B cell (primary cell): ENCODE measurements at regions not wholly inside any gene's neighbourhood (a gene's known extent, or its start where the extent isn't known, plus 50 kb on each side); places are given as distances from the start of the nearest gene placed in this dataset.

Source experiments
- ATAC-seq: fragments of 200-7000 bp; cut with Tn5 transposase; one replicate; pipeline ENCODE4 v1.10.0; 2021; ENCODE audit warnings: low read depth, mild to moderate bottlenecking, moderate number of reproducible peaks, moderate library complexity
- CTCF ChIA-PET: fragments of 350-600 bp; sonication (Branson Sonifier 250); formaldehyde crosslinking; loops from one replicate; lab custom pipeline; 2021; ENCODE audit warnings: antibody characterized with exemption, inconsistent platforms; lab: Charles Lee
- POLR2A ChIA-PET: fragments of 350-600 bp; sonication (Branson Sonifier 250); formaldehyde crosslinking; loops from one replicate; lab custom pipeline; 2021; ENCODE audit warnings: antibody characterized with exemption; lab: Charles Lee
- DNase-seq: peaks from one replicate; pipeline ENCODE4 v3.0.0; 2013
- H2AFZ ChIP-seq: 2 replicates; pipeline ENCODE4 v1.6.1; 2012; ENCODE audit warnings: mild to moderate bottlenecking, low read depth, low read length; ENCODE audit not compliant: insufficient read depth, poor library complexity, severe bottlenecking
- H3K27ac ChIP-seq, 2 donors: 1 replicate in 1 of 2; 2 replicates in 1 of 2; pipeline ENCODE4 v1.5.1; 2012 to 2013; ENCODE audit warnings: low read length in 2 of 2, mild to moderate bottlenecking in 2 of 2, moderate library complexity in 1 of 2
- H3K27me3 ChIP-seq, 4 experiments: fragments of 200-600 bp in 1 of 4; sonication (generic) in 1 of 4; replicated peaks in 1 of 4; 1 replicate in 2 of 4; 2 replicates in 2 of 4; pipeline versions ENCODE4 v1.6.1 to v1.7.0; 2013 to 2016; ENCODE audit warnings: low read length in 3 of 4, mild to moderate bottlenecking in 2 of 4, mixed read lengths in 1 of 4, moderate library complexity in 1 of 4; ENCODE audit not compliant: insufficient read depth in 4 of 4, control insufficient read depth in 3 of 4; ENCODE audit errors: control extremely low read depth in 1 of 4
- H3K36me3 ChIP-seq, 2 experiments: replicated peaks in 1 of 2; 1 replicate in 1 of 2; 2 replicates in 1 of 2; pipeline versions ENCODE4 v1.6.1 to v1.7.1; 2013; ENCODE audit warnings: low read length in 1 of 2; ENCODE audit not compliant: insufficient read depth in 2 of 2, control insufficient read depth in 1 of 2; ENCODE audit errors: control extremely low read depth in 1 of 2, extremely low read depth in 1 of 2
- H3K4me1 ChIP-seq, 2 donors: fragments of 200-600 bp in 1 of 2; sonication (generic) in 1 of 2; 1 replicate in 1 of 2; 2 replicates in 1 of 2; pipeline versions ENCODE4 v1.5.1 to v1.6.1; 2013 to 2017; ENCODE audit warnings: low read length in 2 of 2; ENCODE audit not compliant: control insufficient read depth in 2 of 2, insufficient read depth in 2 of 2
- H3K4me2 ChIP-seq: replicated peaks from 2 replicates; pipeline ENCODE3; 2012; ENCODE audit warnings: mild to moderate bottlenecking, low read depth, low read length; ENCODE audit not compliant: poor library complexity, severe bottlenecking
- H3K4me3 ChIP-seq, 5 experiments: fragments of 200-600 bp in 1 of 5; sonication (generic) in 1 of 5; 1 replicate in 3 of 5; 2 replicates in 2 of 5; pipeline versions ENCODE4 v1.5.1 to v1.7.0; 2011 to 2016; ENCODE audit warnings: low read length in 4 of 5, mild to moderate bottlenecking in 4 of 5, low read depth in 2 of 5, control low read depth in 1 of 5, moderate library complexity in 1 of 5; ENCODE audit not compliant: insufficient read depth in 1 of 5; ENCODE audit errors: control extremely low read depth in 1 of 5, extremely low read depth in 1 of 5
- H3K79me2 ChIP-seq: fragments of 200-600 bp; sonication (generic); one replicate; pipeline ENCODE4 v1.6.0; 2016; ENCODE audit warnings: low read length; ENCODE audit not compliant: control insufficient read depth, insufficient read depth
- H3K9ac ChIP-seq: fragments of 200-600 bp; sonication (generic); 2 replicates; pipeline ENCODE4 v1.6.1; 2017; ENCODE audit warnings: mild to moderate bottlenecking, low read length, moderate library complexity
- H3K9me3 ChIP-seq, 3 donors: one replicate each; pipeline versions ENCODE4 v1.6.1 to v1.7.1; 2013; ENCODE audit warnings: low read length in 2 of 3; ENCODE audit not compliant: control insufficient read depth in 2 of 3, insufficient read depth in 1 of 3; ENCODE audit errors: control extremely low read depth in 1 of 3
- H4K20me1 ChIP-seq: 2 replicates; pipeline ENCODE4 v1.6.0; 2012; ENCODE audit warnings: mild to moderate bottlenecking, low read length; ENCODE audit not compliant: insufficient read depth, control insufficient read depth, poor library complexity, severe bottlenecking
- H3K27ac Mint-ChIP-seq: one replicate; pipeline ENCODE4 v1.8.0; 2021; ENCODE audit warnings: mixed read lengths
- H3K27me3 Mint-ChIP-seq: one replicate; pipeline ENCODE4 v1.8.0; 2021; ENCODE audit warnings: mixed read lengths
- H3K4me1 Mint-ChIP-seq: one replicate; pipeline ENCODE4 v1.8.0; 2021; ENCODE audit warnings: mixed read lengths
- H3K4me3 Mint-ChIP-seq: one replicate; pipeline ENCODE4 v1.8.0; 2021; ENCODE audit warnings: mixed read lengths
- H3K9me3 Mint-ChIP-seq: one replicate; pipeline ENCODE4 v1.8.0; 2022; ENCODE audit warnings: mixed read lengths; ENCODE audit not compliant: insufficient read depth
- CTCF ChIP-seq: fragments of 200-600 bp; IDR thresholded peaks from one replicate; pipeline ENCODE4 v1.8.0; 2022; ENCODE audit warnings: antibody characterized with exemption, mild to moderate bottlenecking
- EZH2 ChIP-seq: IDR thresholded peaks from 2 replicates; pipeline ENCODE4 v1.6.1; 2012; ENCODE audit warnings: borderline replicate concordance, low read depth, mild to moderate bottlenecking, moderate library complexity, low read length; ENCODE audit not compliant: insufficient read depth, poor library complexity, severe bottlenecking
- WGBS: methylation state at CpG from one replicate; pipeline ENCODE4 v1.1.5; 2013; ENCODE audit warnings: missing lambda C conversion rate; ENCODE audit not compliant: insufficient coverage; 5-methylcytosine and 5-hydroxymethylcytosine counted together
- intact Hi-C: fragments of 100-400 bp; cut with micrococcal nuclease; formaldehyde crosslinking; loops from one replicate; pipeline ENCODE4 v1.10.0; 2022

- Mint-ChIP-seq H3K27me3 (no peaks in the 10 kb centered on the region), H3K27ac (no peak overlapping the region), H3K4me1 (peaks cover 7% of the 10 kb centered on the region), H3K4me3 (no peak overlapping the region), H3K9me3 (peaks cover 4% of the 10 kb centered on the region)
- TF ChIP-seq EZH2 (no peak), CTCF (no peak)
- WGBS = no CpG with 5 or more reads among the region's 2 CpGs
- ChIA-PET CTCF (no interaction called here), POLR2A (no interaction called here)
- intact Hi-C loops = no loop called here
- Histone ChIP-seq H3K36me3 (no peaks in the 10 kb centered on the region), H3K27ac (no peak overlapping the region), H4K20me1 (no peaks in the 10 kb centered on the region), H3K27me3 (no peaks in the 10 kb centered on the region), H3K9me3 (peaks cover 0 to 7% (median 4%) of the 10 kb centered on the region in 3 donors), H3K79me2 (no peaks in the 10 kb centered on the region), H3K4me3 (no peak overlapping the region), H3K9ac (no peak overlapping the region), H3K4me2 (no peak overlapping the region), H2AFZ (no peak overlapping the region), H3K4me1 (peaks cover 0 to 9% of the 10 kb centered on the region in 2 donors)
- DNase-seq (no peak), ATAC-seq (no peak)
Observed at GRCh38 chr4:175346376-175346775, 428.2 kb downstream of the ADAM29 start.

- 89% methylated on average over 1 of the region's 3 CpGs for WGBS
- no peak overlapping the region for H3K4me2 ChIP-seq
- DNase-seq = no peak
- H3K27me3 ChIP-seq = no peaks in the 10 kb centered on the region
- H3K9me3 ChIP-seq = no peaks in the 10 kb centered on the region
- ChIA-PET CTCF (no interaction called here), POLR2A (no interaction called here)
- H3K79me2 ChIP-seq = no peaks in the 10 kb centered on the region
- no peak overlapping the region for H3K9ac ChIP-seq
- Mint-ChIP-seq H3K27me3 (no peaks in the 10 kb centered on the region), H3K4me3 (no peak overlapping the region), H3K27ac (no peak overlapping the region), H3K9me3 (no peaks in the 10 kb centered on the region), H3K4me1 (peaks cover 17% of the 10 kb centered on the region)
- no peak for ATAC-seq
- H3K4me1 ChIP-seq = peaks cover 0 to 9% of the 10 kb centered on the region in 2 donors
- intact Hi-C loops = no loop called here
- no peak overlapping the region for H2AFZ ChIP-seq
- no peaks in the 10 kb centered on the region for H4K20me1 ChIP-seq
- peak overlapping the region in 1 of 2 donors; percentile 48 for H3K27ac ChIP-seq
- H3K4me3 ChIP-seq = no peak overlapping the region
- TF ChIP-seq CTCF (no peak), EZH2 (no peak)
- no peaks in the 10 kb centered on the region for H3K36me3 ChIP-seq
Observed at GRCh38 chr4:175350246-175350645, 432.1 kb downstream of the ADAM29 start.
